ENCODE measurements at regions not wholly inside any gene's neighbourhood (a gene's known extent, or its start where the extent isn't known, plus 50 kb on each side); places are given as distances from the start of the nearest gene placed in this dataset.

- H3K27me3 ChIP-seq = no peaks in the 10 kb centered on the region
- H3K4me1 ChIP-seq = no peaks in the 10 kb centered on the region
- no peaks in the 10 kb centered on the region for H3K36me3 ChIP-seq
- TF ChIP-seq CTCF (IDR thresholded peaks at IDR 0.05) = no peak
- H3K4me3 ChIP-seq = no peak overlapping the region
- intact Hi-C loops (cut with DNase I) = no loop called here
- ATAC-seq (no peak), DNase-seq (no peak)
- H3K27ac ChIP-seq = no peak overlapping the region
- no peaks in the 10 kb centered on the region for H3K9me3 ChIP-seq
Observed at GRCh38 chr20:9930142-9930541, 91.3 kb upstream of the PAK5 start.

GRCh38 chr20:9928955-9929354, 90.1 kb upstream of the PAK5 start:
- Histone ChIP-seq H3K9me3 (no peaks in the 10 kb centered on the region), H3K27ac (no peak overlapping the region), H3K27me3 (no peaks in the 10 kb centered on the region), H3K4me1 (no peaks in the 10 kb centered on the region), H3K4me3 (no peak overlapping the region), H3K36me3 (no peaks in the 10 kb centered on the region)
- no peak for TF ChIP-seq CTCF (IDR thresholded peaks at IDR 0.05)
- DNase-seq (no peak), ATAC-seq (no peak)
- intact Hi-C loops (cut with DNase I) = no loop called here

- ATAC-seq (no peak), DNase-seq (no peak)
- H3K9me3 ChIP-seq = no peaks in the 10 kb centered on the region
- intact Hi-C loops (cut with DNase I) = no loop called here
- no peak for TF ChIP-seq CTCF (IDR thresholded peaks at IDR 0.05)
- no peak overlapping the region for H3K4me3 ChIP-seq
- H3K27me3 ChIP-seq = no peaks in the 10 kb centered on the region
- H3K4me1 ChIP-seq = no peaks in the 10 kb centered on the region
- H3K27ac ChIP-seq = no peak overlapping the region
- H3K36me3 ChIP-seq = no peaks in the 10 kb centered on the region
Observed at GRCh38 chr20:9928281-9928737, 89.4 kb upstream of the PAK5 start.

DNA sequence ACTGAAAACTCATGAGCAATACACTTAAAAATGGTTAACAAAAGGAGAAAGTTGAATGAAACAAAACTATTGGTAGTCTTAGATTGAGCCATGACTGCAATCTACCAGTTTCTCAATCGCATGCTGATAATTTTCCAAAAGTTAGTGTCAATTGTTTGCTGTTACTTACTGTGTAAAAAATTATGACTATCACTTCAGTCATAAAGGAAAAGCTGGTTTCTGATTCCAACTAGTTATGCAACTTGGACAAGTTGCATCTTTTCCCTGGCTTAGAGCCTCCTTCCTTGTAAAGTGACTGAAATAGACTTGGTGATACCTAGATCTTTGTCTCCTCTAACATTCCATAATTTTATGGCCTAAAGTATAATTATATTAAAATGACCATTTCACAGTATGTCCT, 88.3 kb upstream of the PAK5 start:
- intact Hi-C loops (cut with DNase I) = no loop called here
- ATAC-seq = no peak
- no peak for TF ChIP-seq CTCF (IDR thresholded peaks at IDR 0.05)

GRCh38 chr20:9926476-9926875, 87.6 kb upstream of the PAK5 start:
- intact Hi-C loops (cut with DNase I) = no loop called here
- DNase-seq (no peak), ATAC-seq (no peak)
- H3K4me3 ChIP-seq = no peak overlapping the region
- H3K36me3 ChIP-seq = no peaks in the 10 kb centered on the region
- no peaks in the 10 kb centered on the region for H3K9me3 ChIP-seq
- no peaks in the 10 kb centered on the region for H3K4me1 ChIP-seq
- no peak for TF ChIP-seq CTCF (IDR thresholded peaks at IDR 0.05)
- no peaks in the 10 kb centered on the region for H3K27me3 ChIP-seq
- no peak overlapping the region for H3K27ac ChIP-seq

More for the DNA sequence above, 88.3 kb upstream of the PAK5 start:
- Histone ChIP-seq H3K4me3 (no peak overlapping the region), H3K27ac (no peak overlapping the region), H3K9me3 (no peaks in the 10 kb centered on the region), H3K36me3 (no peaks in the 10 kb centered on the region), H3K4me1 (no peaks in the 10 kb centered on the region), H3K27me3 (no peaks in the 10 kb centered on the region)
- DNase-seq = no peak

GRCh38 chr20:9926007-9926406, 87.1 kb upstream of the PAK5 start:
- ATAC-seq (no peak), DNase-seq (no peak)
- Histone ChIP-seq H3K9me3 (no peaks in the 10 kb centered on the region), H3K4me3 (no peak overlapping the region), H3K4me1 (no peaks in the 10 kb centered on the region), H3K36me3 (no peaks in the 10 kb centered on the region), H3K27me3 (no peaks in the 10 kb centered on the region), H3K27ac (no peak overlapping the region)
- no peak for TF ChIP-seq CTCF (IDR thresholded peaks at IDR 0.05)
- intact Hi-C loops (cut with DNase I) = no loop called here

All from upper lobe of right lung (tissue), 1 donor.